H1 (cell line): ENCODE measurements at regions not wholly inside any gene's neighbourhood (a gene's known extent, or its start where the extent isn't known, plus 50 kb on each side); places are given as distances from the start of the nearest gene placed in this dataset.

ENCODE experiments used
- CTCF ChIA-PET: fragments of 300-600 bp; sonication (Branson Sonifier 250); formaldehyde crosslinking; loops from one replicate; lab custom pipeline; 2021; ENCODE audit not compliant: partially characterized antibody; lab: Charles Lee
- POLR2A ChIA-PET: fragments of 300-600 bp; sonication (Branson Sonifier 250); formaldehyde crosslinking; loops from one replicate; lab custom pipeline; 2021; ENCODE audit warnings: inconsistent platforms; ENCODE audit not compliant: partially characterized antibody; lab: Charles Lee
- DNase-seq, 2 experiments: peaks; one replicate each; pipeline versions ENCODE4 v3.0.0 to v3.0.0-alpha.2; 2010 to 2022; ENCODE audit warnings: low spot score in 2 of 2, low read depth in 1 of 2, mixed read lengths in 1 of 2
- FAIRE-seq: peaks from 2 replicates; lab custom pipeline; 2011; peaks lifted over from hg19 to GRCh38; lab: Jason Lieb, UNC
- H2AFZ ChIP-seq: 2 replicates; pipeline ENCODE4 v1.8.1; 2012; ENCODE audit warnings: low read length, inconsistent platforms
- H2AK5ac ChIP-seq: 2 replicates; pipeline ENCODE4 v1.6.1; 2013; ENCODE audit warnings: low read depth, low read length
- H2BK120ac ChIP-seq: replicated peaks from 2 replicates; pipeline ENCODE3; 2013; ENCODE audit warnings: low read depth, low read length, inconsistent platforms
- H2BK12ac ChIP-seq: 2 replicates; pipeline ENCODE4 v1.6.1; 2013; ENCODE audit warnings: low read depth, low read length
- H2BK15ac ChIP-seq: 2 replicates; pipeline ENCODE4 v1.6.1; 2013; ENCODE audit warnings: low read length
- H2BK20ac ChIP-seq: 2 replicates; pipeline ENCODE4 v1.6.1; 2013; ENCODE audit warnings: low read length
- H2BK5ac ChIP-seq: 2 replicates; pipeline ENCODE4 v1.6.1; 2013; ENCODE audit warnings: low read depth, low read length
- H3K14ac ChIP-seq: 2 replicates; pipeline ENCODE4 v1.6.1; 2013; ENCODE audit warnings: inconsistent platforms; ENCODE audit not compliant: insufficient read length
- H3K18ac ChIP-seq: 2 replicates; pipeline ENCODE4 v1.6.1; 2013; ENCODE audit warnings: low read length; ENCODE audit errors: extremely low read depth
- H3K23ac ChIP-seq: 2 replicates; pipeline ENCODE4 v1.6.1; 2013; ENCODE audit warnings: inconsistent platforms; ENCODE audit not compliant: insufficient read length
- H3K23me2 ChIP-seq: 2 replicates; pipeline ENCODE4 v1.6.1; 2013; ENCODE audit warnings: low read depth, low read length
- H3K27ac ChIP-seq: 2 replicates; pipeline ENCODE4 v1.6.1; 2011; ENCODE audit warnings: low read depth, low read length, inconsistent platforms
- H3K27me3 ChIP-seq, 4 experiments: replicated peaks in 1 of 4; 1 replicate in 1 of 4; 2 replicates in 3 of 4; pipeline versions ENCODE4 v1.6.1 to v1.8.1; 2011 to 2013; ENCODE audit warnings: low read length in 3 of 4, mild to moderate bottlenecking in 3 of 4, inconsistent platforms in 2 of 4, mixed read lengths in 2 of 4, moderate library complexity in 1 of 4; ENCODE audit not compliant: control insufficient read depth in 3 of 4, insufficient read depth in 3 of 4; ENCODE audit errors: extremely low read depth in 1 of 4
- H3K36me3 ChIP-seq, 4 experiments: 2 replicates each; pipeline versions ENCODE4 v1.6.1 to v1.8.1; 2011 to 2013; ENCODE audit warnings: mild to moderate bottlenecking in 4 of 4, low read length in 3 of 4, moderate library complexity in 2 of 4, control low read depth in 1 of 4, inconsistent platforms in 1 of 4; ENCODE audit not compliant: insufficient read depth in 4 of 4, control insufficient read depth in 2 of 4
- H3K4ac ChIP-seq: replicated peaks from 2 replicates; pipeline ENCODE3; 2013; ENCODE audit warnings: low read length, low read depth, mixed read lengths, inconsistent platforms; ENCODE audit not compliant: insufficient read length
- H3K4me1 ChIP-seq, 4 experiments: replicated peaks in 1 of 4; 1 replicate in 1 of 4; 2 replicates in 3 of 4; pipeline versions ENCODE4 v1.6.1 to v1.8.1; 2011 to 2013; ENCODE audit warnings: low read length in 3 of 4, inconsistent platforms in 2 of 4, mixed read lengths in 1 of 4; ENCODE audit not compliant: insufficient read depth in 4 of 4, control insufficient read depth in 3 of 4
- H3K4me2 ChIP-seq, 2 experiments: 2 replicates each; pipeline versions ENCODE4 v1.6.1 to v1.8.1; 2011 to 2013; ENCODE audit warnings: low read depth in 2 of 2, low read length in 2 of 2, control low read depth in 1 of 2, inconsistent platforms in 1 of 2, mild to moderate bottlenecking in 1 of 2; ENCODE audit not compliant: insufficient read depth in 1 of 2
- H3K4me3 ChIP-seq, 4 experiments: fragments of 200-600, 300-600 bp in 1 of 4; sonication (generic), shearing (Covaris generic), sonication (Bioruptor Twin) in 1 of 4; 2 replicates each; pipeline versions ENCODE4 v1.5.1 to v1.8.1; 2011 to 2016; ENCODE audit warnings: low read length in 4 of 4, low read depth in 3 of 4, control low read depth in 2 of 4, inconsistent platforms in 2 of 4, mild to moderate bottlenecking in 2 of 4, mixed read lengths in 1 of 4, moderate library complexity in 1 of 4; ENCODE audit not compliant: insufficient read depth in 2 of 4; ENCODE audit errors: extremely low read depth in 1 of 4
- H3K56ac ChIP-seq: replicated peaks from 2 replicates; pipeline ENCODE3; 2013; ENCODE audit warnings: low read depth, mild to moderate bottlenecking, mixed read lengths, low read length, inconsistent platforms; ENCODE audit not compliant: insufficient read length
- H3K79me1 ChIP-seq: 2 replicates; pipeline ENCODE4 v1.6.1; 2013; ENCODE audit warnings: low read depth, low read length, control low read depth
- H3K79me2 ChIP-seq, 2 experiments: 2 replicates each; pipeline versions ENCODE4 v1.6.1 to v1.8.1; 2012 to 2013; ENCODE audit warnings: low read length in 2 of 2, mild to moderate bottlenecking in 2 of 2, inconsistent platforms in 1 of 2; ENCODE audit not compliant: insufficient read depth in 2 of 2, control insufficient read depth in 1 of 2
- H3K9ac ChIP-seq, 4 experiments: replicated peaks in 1 of 4; 1 replicate in 1 of 4; 2 replicates in 3 of 4; pipeline versions ENCODE4 v1.6.1 to v1.8.1; 2011 to 2013; ENCODE audit warnings: low read depth in 3 of 4, low read length in 3 of 4, control low read depth in 2 of 4, mild to moderate bottlenecking in 2 of 4, moderate library complexity in 2 of 4, inconsistent platforms in 1 of 4; ENCODE audit errors: extremely low read depth in 1 of 4
- H3K9me3 ChIP-seq, 2 experiments: 2 replicates each; pipeline versions ENCODE4 v1.6.1 to v1.8.1; 2012 to 2013; ENCODE audit warnings: mild to moderate bottlenecking in 2 of 2, moderate library complexity in 2 of 2, control low read depth in 1 of 2, inconsistent platforms in 1 of 2, low read depth in 1 of 2, low read length in 1 of 2, mixed read lengths in 1 of 2; ENCODE audit not compliant: insufficient read depth in 2 of 2
- H4K20me1 ChIP-seq, 2 experiments: replicated peaks in 1 of 2; 2 replicates each; pipeline versions ENCODE3 to v1.8.1; 2011 to 2013; ENCODE audit warnings: inconsistent platforms in 2 of 2, low read length in 2 of 2, mild to moderate bottlenecking in 1 of 2; ENCODE audit not compliant: insufficient read depth in 2 of 2, control insufficient read depth in 1 of 2
- H4K5ac ChIP-seq: 2 replicates; pipeline ENCODE4 v1.6.1; 2013; ENCODE audit warnings: low read length, low read depth, mixed read lengths, inconsistent platforms; ENCODE audit not compliant: insufficient read length
- H4K8ac ChIP-seq: 2 replicates; pipeline ENCODE4 v1.8.0; 2013; ENCODE audit warnings: mild to moderate bottlenecking, moderate library complexity, low read length, inconsistent platforms; ENCODE audit not compliant: insufficient read depth; ENCODE audit errors: extremely low read depth
- H4K91ac ChIP-seq: replicated peaks from 2 replicates; pipeline ENCODE3; 2013; ENCODE audit warnings: low read length, mixed read lengths, inconsistent platforms; ENCODE audit not compliant: insufficient read length
- CREB1 ChIP-seq: IDR thresholded peaks from 2 replicates; pipeline ENCODE4 v1.6.1; 2012; ENCODE audit warnings: inconsistent platforms
- E2F6 ChIP-seq: IDR thresholded peaks from 2 replicates; pipeline ENCODE4 v1.6.1; 2012; ENCODE audit warnings: inconsistent platforms
- JUND ChIP-seq: IDR thresholded peaks from 2 replicates; pipeline ENCODE4 v1.6.1; 2011; ENCODE audit warnings: mild to moderate bottlenecking, improper control_type of control experiment, low read length
- NANOG ChIP-seq: IDR thresholded peaks from 2 replicates; pipeline ENCODE4 v1.6.1; 2011; ENCODE audit warnings: low read length, low read depth, mild to moderate bottlenecking, inconsistent platforms; ENCODE audit not compliant: insufficient read depth, poor library complexity, severe bottlenecking
- SAP30 ChIP-seq: fragments of 300-600 bp; sonication (generic); IDR thresholded peaks from 2 replicates; pipeline ENCODE4 v1.7.1; 2012; ENCODE audit warnings: low read length, moderate library complexity, mild to moderate bottlenecking, inconsistent platforms; ENCODE audit not compliant: insufficient read depth, insufficient replicate concordance
- SIN3A ChIP-seq, 2 experiments: IDR thresholded peaks in 1 of 2; conservative IDR thresholded peaks in 1 of 2; 2 replicates each; pipeline ENCODE4 v1.6.1; 2011 to 2012; ENCODE audit warnings: low read length in 2 of 2, improper control_type of control experiment in 1 of 2, low read depth in 1 of 2, mild to moderate bottlenecking in 1 of 2
- SIRT6 ChIP-seq: IDR thresholded peaks from one replicate; pipeline ENCODE4 v1.7.1; 2012; ENCODE audit warnings: low read length, inconsistent platforms
- USF2 ChIP-seq: IDR thresholded peaks from 2 replicates; pipeline ENCODE4 v1.6.1; 2011; ENCODE audit warnings: low read length, improper control_type of control experiment
- WGBS, 2 experiments: shearing (Covaris generic) in 1 of 2; methylation state at CpG; one replicate each; pipeline versions ENCODE4 v1.1.6 to v1.1.7; 2013 to 2015; ENCODE audit warnings: low lambda C conversion rate in 2 of 2, mixed read lengths in 2 of 2, inconsistent platforms in 1 of 2, low coverage in 1 of 2, missing lambda C conversion rate in 1 of 2; ENCODE audit not compliant: insufficient replicate concordance in 2 of 2, insufficient coverage in 1 of 2, insufficient read length in 1 of 2; ENCODE audit errors: extremely low coverage in 1 of 2, missing lambda C conversion rate in 1 of 2; 5-methylcytosine and 5-hydroxymethylcytosine counted together

DNA sequence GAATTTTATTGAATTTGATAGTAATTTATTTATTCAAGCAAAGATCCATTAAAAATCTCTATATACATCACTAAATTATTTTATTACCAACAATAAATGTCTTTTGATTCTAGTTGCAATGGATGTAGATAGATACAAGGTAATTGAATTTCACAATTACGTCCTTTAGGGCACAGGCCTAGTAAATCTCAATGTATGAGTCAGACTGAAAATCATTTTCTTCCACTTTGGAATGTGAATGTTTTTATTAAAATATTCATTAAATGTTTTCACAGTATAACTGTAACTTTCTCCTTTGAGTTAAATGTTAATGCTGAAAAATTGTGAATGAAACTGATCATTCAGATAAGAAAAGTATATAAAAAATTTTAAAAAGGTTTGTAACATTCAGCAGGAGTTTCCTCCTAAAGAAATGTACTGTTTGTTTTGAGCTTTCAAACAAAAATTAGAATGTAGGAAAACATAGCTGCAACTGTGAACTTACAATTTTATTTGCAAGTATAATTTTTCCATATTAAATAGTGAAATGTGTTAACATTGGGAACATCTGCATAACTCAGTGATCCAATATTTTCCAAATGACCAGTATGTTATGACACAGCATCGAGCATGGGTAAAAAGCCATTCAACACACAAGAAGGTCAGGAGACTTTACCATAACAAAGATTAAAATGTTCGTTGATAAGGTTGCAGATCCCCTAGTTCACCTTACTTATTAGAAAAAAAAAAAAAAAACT lies 663.7 kb downstream of the METTL4 start:
- H3K56ac ChIP-seq = no peak overlapping the region
- H3K36me3 ChIP-seq = no peaks in the 10 kb centered on the region
- TF ChIP-seq E2F6 (no peak), NANOG (no peak), CREB1 (no peak), JUND (no peak), SIN3A (conservative IDR thresholded peaks at IDR 0.05 in 1 of 2, IDR thresholded peaks at IDR 0.05 in 1 of 2; ENCODE audit: low read depth in 1 of 2, low read length in 2 of 2) (no peak), SAP30 (no peak), USF2 (no peak), SIRT6 (no peak)
- no peak overlapping the region for H2BK20ac ChIP-seq
- H3K14ac ChIP-seq = no peak overlapping the region
- H3K9ac ChIP-seq = no peak overlapping the region
- no peak overlapping the region for H3K4me2 ChIP-seq
- H2BK120ac ChIP-seq = no peak overlapping the region
- ChIA-PET POLR2A (no interaction called here), CTCF (interaction anchor here (0.6 to 0.7 kb wide), 2 partner anchors 197 to 449 kb away, joined by 3 read pairs; no protein-coding TSS in a partner anchor)
- FAIRE-seq (no peak), DNase-seq (no peak)
- H3K79me1 ChIP-seq = no peaks in the 10 kb centered on the region
- no peaks in the 10 kb centered on the region for H3K79me2 ChIP-seq
- H2AK5ac ChIP-seq = no peak overlapping the region
- 96% methylated on average over 3 of the region's 3 CpGs; no CpG with 5 or more reads in 1 of the 2 experiments for WGBS, 2 experiments
- no peak overlapping the region for H4K8ac ChIP-seq
- no peak overlapping the region for H2BK5ac ChIP-seq
- H4K20me1 ChIP-seq = no peaks in the 10 kb centered on the region
- no peaks in the 10 kb centered on the region for H3K23me2 ChIP-seq
- peaks cover 13 to 17% of the 10 kb centered on the region in 2 experiments for H3K9me3 ChIP-seq
- no peak overlapping the region for H2BK12ac ChIP-seq
- H3K4ac ChIP-seq = no peak overlapping the region
- no peak overlapping the region for H3K4me3 ChIP-seq
- H3K27ac ChIP-seq = no peak overlapping the region
- H3K18ac ChIP-seq = no peak overlapping the region
- H2BK15ac ChIP-seq = no peak overlapping the region
- H3K4me1 ChIP-seq = no peaks in the 10 kb centered on the region
- no peak overlapping the region for H4K91ac ChIP-seq
- H4K5ac ChIP-seq = no peak overlapping the region
- no peak overlapping the region for H3K23ac ChIP-seq
- H2AFZ ChIP-seq = no peak overlapping the region
- H3K27me3 ChIP-seq = no peaks in the 10 kb centered on the region
